ENCODE measurements at regions not wholly inside any gene's neighbourhood (a gene's known extent, or its start where the extent isn't known, plus 50 kb on each side); places are given as distances from the start of the nearest gene placed in this dataset.

GRCh38 chr3:35426366-35426958, 212.9 kb upstream of the ARPP21 start:
- Histone ChIP-seq H4K20me1 (ENCODE audit: control insufficient read depth, extremely low read depth, insufficient read depth, low read length) (no peaks in the 10 kb centered on the region), H3K79me2 (ENCODE audit: control insufficient read depth, insufficient read depth, low read length) (no peaks in the 10 kb centered on the region), H3K4me2 (ENCODE audit: control insufficient read depth, extremely low read depth, insufficient read depth, low read depth, low read length) (no peak overlapping the region), H3K4me1 (ENCODE audit: control insufficient read depth, extremely low read depth, insufficient read depth, low read length) (no peaks in the 10 kb centered on the region), H3K9me3 (ENCODE audit: control insufficient read depth, low read depth, low read length) (no peaks in the 10 kb centered on the region), H2AFZ (ENCODE audit: control insufficient read depth, low read length) (no peak overlapping the region), H3K36me3 (ENCODE audit: control insufficient read depth in 2 of 2, extremely low read depth in 1 of 2, insufficient read depth in 2 of 2, low read length in 2 of 2) (no peaks in the 10 kb centered on the region), H3K27ac (ENCODE audit: control insufficient read depth, insufficient read depth, low read length) (no peak overlapping the region), H3K9me1 (ENCODE audit: control insufficient read depth, extremely low read depth, insufficient read depth, low read length) (no peaks in the 10 kb centered on the region), H3K9ac (ENCODE audit: control insufficient read depth, extremely low read depth, insufficient read depth, low read length) (no peak overlapping the region), H3K4me3 (ENCODE audit: control insufficient read depth in 2 of 3, extremely low read depth in 1 of 3, insufficient read depth in 2 of 3, low read depth in 1 of 3, low read length in 3 of 3) (no peak overlapping the region), H3K27me3 (ENCODE audit: control insufficient read depth, extremely low read depth, insufficient read depth, low read length) (no peaks in the 10 kb centered on the region)
- DNase-seq (ENCODE audit: low read depth, low spot score) = no peak
- dilution Hi-C loops (cut with MboI; ENCODE audit: extremely low pct_ligation_motif_present, low sequenced_read_pairs) = no loop called here
- no peak for TF ChIP-seq CTCF (optimal IDR thresholded peaks at IDR 0.05 in 1 of 3, IDR thresholded peaks at IDR 0.05 in 1 of 3, conservative IDR thresholded peaks at IDR 0.05 in 1 of 3; ENCODE audit: extremely low read depth in 1 of 3, insufficient read depth in 2 of 3, low read length in 3 of 3)
- no peak for TF ChIP-seq EZH2 (IDR thresholded peaks at IDR 0.05; ENCODE audit: low read length)
- no peak for FAIRE-seq

- no peaks in the 10 kb centered on the region for H3K79me2 ChIP-seq (ENCODE audit: control insufficient read depth, insufficient read depth, low read length)
- no peak overlapping the region for H3K27ac ChIP-seq (ENCODE audit: control insufficient read depth, insufficient read depth, low read length)
- FAIRE-seq = no peak
- H3K9ac ChIP-seq (ENCODE audit: control insufficient read depth, extremely low read depth, insufficient read depth, low read length) = no peak overlapping the region
- TF ChIP-seq EZH2 (IDR thresholded peaks at IDR 0.05; ENCODE audit: low read length) = no peak
- no peak for TF ChIP-seq CTCF (optimal IDR thresholded peaks at IDR 0.05 in 1 of 3, IDR thresholded peaks at IDR 0.05 in 1 of 3, conservative IDR thresholded peaks at IDR 0.05 in 1 of 3; ENCODE audit: extremely low read depth in 1 of 3, insufficient read depth in 2 of 3, low read length in 3 of 3)
- DNase-seq (ENCODE audit: low read depth, low spot score) = no peak
- no peak overlapping the region for H3K4me2 ChIP-seq (ENCODE audit: control insufficient read depth, extremely low read depth, insufficient read depth, low read depth, low read length)
- no peaks in the 10 kb centered on the region for H3K9me1 ChIP-seq (ENCODE audit: control insufficient read depth, extremely low read depth, insufficient read depth, low read length)
- no peaks in the 10 kb centered on the region for H3K36me3 ChIP-seq (ENCODE audit: control insufficient read depth in 2 of 2, extremely low read depth in 1 of 2, insufficient read depth in 2 of 2, low read length in 2 of 2)
- H4K20me1 ChIP-seq (ENCODE audit: control insufficient read depth, extremely low read depth, insufficient read depth, low read length) = no peaks in the 10 kb centered on the region
- H3K9me3 ChIP-seq (ENCODE audit: control insufficient read depth, low read depth, low read length) = no peaks in the 10 kb centered on the region
- H3K4me3 ChIP-seq (ENCODE audit: control insufficient read depth in 2 of 3, extremely low read depth in 1 of 3, insufficient read depth in 2 of 3, low read depth in 1 of 3, low read length in 3 of 3) = no peak overlapping the region
- H3K27me3 ChIP-seq (ENCODE audit: control insufficient read depth, extremely low read depth, insufficient read depth, low read length) = no peaks in the 10 kb centered on the region
- no peak overlapping the region for H2AFZ ChIP-seq (ENCODE audit: control insufficient read depth, low read length)
- H3K4me1 ChIP-seq (ENCODE audit: control insufficient read depth, extremely low read depth, insufficient read depth, low read length) = no peaks in the 10 kb centered on the region
- dilution Hi-C loops (cut with MboI; ENCODE audit: extremely low pct_ligation_motif_present, low sequenced_read_pairs) = no loop called here
Observed at GRCh38 chr3:35437381-35437780, 201.9 kb upstream of the ARPP21 start.

All from keratinocyte (primary cell).